HepG2 (cell line): ENCODE measurements at regions not wholly inside any gene's neighbourhood (a gene's known extent, or its start where the extent isn't known, plus 50 kb on each side); places are given as distances from the start of the nearest gene placed in this dataset.

Source experiments
- ATAC-seq: fragments of 200-7000 bp; cut with Tn5 transposase; 3 replicates; pipeline ENCODE4 v1.9.1; 2020; ENCODE audit warnings: mild to moderate bottlenecking, moderate library complexity
- BruUV-seq: library from RNA; stranded (reverse); fragments of 400-500 nt; replicated peaks from 2 replicates; lab custom pipeline; 2021; lab: Mats Ljungman, UMichigan
- CTCF ChIA-PET: fragments of 300-600 bp; formaldehyde crosslinking; extraction: SDS; loops from one replicate; lab custom pipeline; 2021; ENCODE audit warnings: low total read pairs, inconsistent platforms, low intra/inter-chr PET ratio; lab: Yijun Ruan, JAX
- POLR2A ChIA-PET: fragments of 350-600 bp; sonication (Branson Sonifier 250); formaldehyde crosslinking; loops from one replicate; lab custom pipeline; 2020; ENCODE audit warnings: antibody characterized with exemption, inconsistent platforms; lab: Yijun Ruan, JAX
- DNase-seq: peaks from one replicate; pipeline ENCODE4 v3.0.0-alpha.2; 2015; ENCODE audit warnings: low spot score
- FAIRE-seq: peaks from 3 replicates; lab custom pipeline; 2011; peaks lifted over from hg19 to GRCh38; lab: Jason Lieb, UNC
- H2AFZ ChIP-seq: one replicate; pipeline ENCODE4 v1.6.1; 2011; ENCODE audit warnings: low read length, inconsistent platforms
- H3K27ac ChIP-seq: fragments of 300-600 bp; 3 replicates; pipeline ENCODE4 v1.8.0; 2011; ENCODE audit warnings: mixed run types, mild to moderate bottlenecking, mixed read lengths, low read length, inconsistent platforms; ENCODE audit not compliant: insufficient read depth; ENCODE audit errors: extremely low read length
- H3K27me3 ChIP-seq, 2 experiments: fragments of 200-600 bp in 1 of 2; 2 replicates in 1 of 2; 3 replicates in 1 of 2; pipeline versions ENCODE4 v1.6.0 to v1.8.0; 2011; ENCODE audit warnings: low read length in 2 of 2, mild to moderate bottlenecking in 2 of 2, moderate library complexity in 2 of 2, inconsistent platforms in 1 of 2; ENCODE audit not compliant: insufficient read depth in 2 of 2, control insufficient read depth in 1 of 2
- H3K36me3 ChIP-seq, 2 experiments: fragments of 200-600 bp in 1 of 2; replicated peaks in 1 of 2; 2 replicates in 1 of 2; 3 replicates in 1 of 2; pipeline versions ENCODE4 v1.5.1 to v1.8.0; 2011; ENCODE audit warnings: low read length in 2 of 2, inconsistent platforms in 1 of 2; ENCODE audit not compliant: insufficient read depth in 2 of 2, control insufficient read depth in 1 of 2
- H3K4me1 ChIP-seq: 2 replicates; pipeline ENCODE4 v1.5.1; 2012; ENCODE audit warnings: low read length, inconsistent platforms; ENCODE audit not compliant: insufficient read depth
- H3K4me2 ChIP-seq: 2 replicates; pipeline ENCODE4 v1.6.0; 2011; ENCODE audit warnings: low read depth, low read length, inconsistent platforms
- H3K4me3 ChIP-seq, 3 experiments: fragments of 200-600 bp in 1 of 3; sonication (generic), shearing (Covaris generic) in 1 of 3; replicated peaks in 1 of 3; 2 replicates each; pipeline ENCODE4 v1.5.1; 2011 to 2016; ENCODE audit warnings: low read length in 3 of 3, inconsistent platforms in 2 of 3, low read depth in 2 of 3, mild to moderate bottlenecking in 2 of 3, control low read depth in 1 of 3, mixed read lengths in 1 of 3; ENCODE audit not compliant: insufficient read depth in 1 of 3
- H3K79me2 ChIP-seq: one replicate; pipeline ENCODE4 v1.6.1; 2011; ENCODE audit warnings: low read length, inconsistent platforms; ENCODE audit not compliant: insufficient read depth
- H3K9ac ChIP-seq: 2 replicates; pipeline ENCODE4 v1.6.0; 2011; ENCODE audit warnings: mild to moderate bottlenecking, low read depth, low read length, inconsistent platforms; ENCODE audit not compliant: insufficient read depth
- H3K9me3 ChIP-seq: 2 replicates; pipeline ENCODE4 v1.5.1; 2012; ENCODE audit warnings: mild to moderate bottlenecking, low read length
- H4K20me1 ChIP-seq: 2 replicates; pipeline ENCODE4 v1.6.0; 2011; ENCODE audit warnings: inconsistent platforms, mild to moderate bottlenecking, low read length, moderate library complexity; ENCODE audit not compliant: insufficient read depth
- CBFB ChIP-seq: sonication (generic); formaldehyde crosslinking; IDR thresholded peaks from 2 replicates; pipeline ENCODE4 v1.4.0; 2020; ENCODE audit warnings: missing genetic modification reagents
- CREB1 ChIP-seq, 2 experiments: fragments of 450-650 bp in 1 of 2; IDR thresholded peaks; 2 replicates each; pipeline ENCODE4 v1.6.1; 2016 to 2017; ENCODE audit warnings: control low read depth in 1 of 2, mild to moderate bottlenecking in 1 of 2, missing compliant biosample characterization in 1 of 2, missing genetic modification characterization in 1 of 2
- ESRRA ChIP-seq: sonication (generic); formaldehyde crosslinking; IDR thresholded peaks from 2 replicates; pipeline ENCODE4 v1.5.1; 2020; ENCODE audit warnings: mild to moderate bottlenecking, low read depth, missing genetic modification reagents
- FOSL2 ChIP-seq: sonication (generic); formaldehyde crosslinking; IDR thresholded peaks from 2 replicates; pipeline ENCODE4 v1.4.0; 2020; ENCODE audit warnings: missing genetic modification reagents
- IRX3 ChIP-seq: sonication (generic); formaldehyde crosslinking; IDR thresholded peaks from 2 replicates; pipeline ENCODE4 v1.8.1; 2023; ENCODE audit warnings: mild to moderate bottlenecking, low read depth, missing genetic modification reagents, borderline replicate concordance
- POGZ ChIP-seq: sonication (generic); formaldehyde crosslinking; IDR thresholded peaks from 2 replicates; pipeline ENCODE4 v1.4.0; 2020; ENCODE audit warnings: mild to moderate bottlenecking, missing genetic modification reagents
- RAD21 ChIP-seq: fragments of 450-650 bp; formaldehyde crosslinking; IDR thresholded peaks from 2 replicates; pipeline ENCODE4 v1.5.0; 2020; ENCODE audit warnings: mild to moderate bottlenecking
- SP2 ChIP-seq: sonication (generic); formaldehyde crosslinking; IDR thresholded peaks from 2 replicates; pipeline ENCODE4 v1.5.1; 2020; ENCODE audit warnings: mild to moderate bottlenecking, missing genetic modification reagents
- ZC3H13 ChIP-seq: sonication (generic); formaldehyde crosslinking; IDR thresholded peaks from 2 replicates; pipeline ENCODE4 v1.8.1; 2023; ENCODE audit warnings: mild to moderate bottlenecking, missing genetic modification reagents, moderate library complexity
- ZNF781 ChIP-seq: sonication (generic); formaldehyde crosslinking; IDR thresholded peaks from 2 replicates; pipeline ENCODE4 v1.5.1; 2020; ENCODE audit warnings: borderline replicate concordance, mild to moderate bottlenecking, missing genetic modification reagents; ENCODE audit errors: not compliant biosample characterization
- WGBS: methylation state at CpG from one replicate; pipeline ENCODE4 v1.1.6; 2017; ENCODE audit warnings: low lambda C conversion rate; 5-methylcytosine and 5-hydroxymethylcytosine counted together
- in situ Hi-C: cut with HindIII; loops from 2 replicates; pipeline ENCODE4 v1.10.0; 2017; ENCODE audit warnings: low pct_unique_long_range_greater_than_20kb; ENCODE audit not compliant: extremely low pct_ligation_motif_present
- intact Hi-C: fragments of 100-400 bp; cut with micrococcal nuclease; formaldehyde crosslinking; loops from one replicate; pipeline ENCODE4 v1.10.0; 2022; ENCODE audit not compliant: unreplicated experiment
- TF ChIP-seq, protein P1 (sequence below): IDR thresholded peaks from 2 replicates; pipeline ENCODE4 v1.6.1; 2016; ENCODE audit warnings: low read depth
- TF ChIP-seq, protein P2 (sequence below): sonication (generic); formaldehyde crosslinking; IDR thresholded peaks from 2 replicates; pipeline ENCODE4 v1.5.0; 2020; ENCODE audit warnings: missing genetic modification reagents
- TF ChIP-seq, protein P3 (sequence below): sonication (generic); formaldehyde crosslinking; IDR thresholded peaks from 2 replicates; pipeline ENCODE4 v1.9.0; 2022; ENCODE audit warnings: low read depth, missing genetic modification reagents

DNA sequence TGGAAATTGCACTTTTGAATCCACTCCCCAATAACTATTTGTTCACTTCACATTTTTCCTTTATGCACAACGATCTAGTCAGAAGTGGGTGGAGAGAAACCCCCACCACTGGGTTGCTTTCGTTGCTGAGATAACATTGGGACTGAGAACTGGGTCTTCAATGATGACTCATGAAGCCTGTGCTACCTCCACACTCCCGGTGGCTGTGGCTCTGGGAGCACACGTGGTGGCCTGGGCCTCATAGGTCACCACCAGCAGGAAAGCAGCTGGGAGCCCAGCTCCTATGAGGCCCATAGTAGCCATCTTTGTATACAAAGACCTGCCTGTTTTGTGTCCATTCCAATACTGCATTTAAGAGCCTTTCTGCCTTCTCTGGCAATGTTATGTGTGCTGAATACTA, 178.0 kb upstream of the SASH1 start:
- in situ Hi-C loops (loop anchor here (5.0 to 25.0 kb wide), 3 partner anchors 657 to 1302 kb away; partner anchors contain the start of gene SAMD5), intact Hi-C loops (no loop called here)
- H3K27ac ChIP-seq: no peak overlapping the region
- no peak overlapping the region for H3K9ac ChIP-seq
- no peaks in the 10 kb centered on the region for H3K4me1 ChIP-seq
- no peak overlapping the region for H3K4me3 ChIP-seq
- WGBS: 14% methylated on average over 4 of the region's 4 CpGs
- no peaks in the 10 kb centered on the region for H3K9me3 ChIP-seq
- DNase-seq: no peak
- FAIRE-seq: no peak
- H3K27me3 ChIP-seq: no peaks in the 10 kb centered on the region
- no peaks in the 10 kb centered on the region for H3K79me2 ChIP-seq
- peak; percentile 57 for ATAC-seq
- BruUV-seq: no TSS peak
- CTCF ChIA-PET: interaction anchor here (1.6 kb wide), 1 partner anchor 20 kb away, joined by 5 read pairs; no protein-coding TSS in a partner anchor
- TF ChIP-seq FOSL2 (CRISPR knock-in tag) (peak; percentile 41; the same call in 1 of the 2 replicates), ZNF781 (CRISPR knock-in tag) (no peak)
- TF ChIP-seq, all 625 proteins: peak for 1
- POLR2A ChIA-PET: no interaction called here
- Histone ChIP-seq H4K20me1 (no peaks in the 10 kb centered on the region), H3K36me3 (no peaks in the 10 kb centered on the region), H3K4me2 (no peak overlapping the region), H2AFZ (no peak overlapping the region)

DNA sequence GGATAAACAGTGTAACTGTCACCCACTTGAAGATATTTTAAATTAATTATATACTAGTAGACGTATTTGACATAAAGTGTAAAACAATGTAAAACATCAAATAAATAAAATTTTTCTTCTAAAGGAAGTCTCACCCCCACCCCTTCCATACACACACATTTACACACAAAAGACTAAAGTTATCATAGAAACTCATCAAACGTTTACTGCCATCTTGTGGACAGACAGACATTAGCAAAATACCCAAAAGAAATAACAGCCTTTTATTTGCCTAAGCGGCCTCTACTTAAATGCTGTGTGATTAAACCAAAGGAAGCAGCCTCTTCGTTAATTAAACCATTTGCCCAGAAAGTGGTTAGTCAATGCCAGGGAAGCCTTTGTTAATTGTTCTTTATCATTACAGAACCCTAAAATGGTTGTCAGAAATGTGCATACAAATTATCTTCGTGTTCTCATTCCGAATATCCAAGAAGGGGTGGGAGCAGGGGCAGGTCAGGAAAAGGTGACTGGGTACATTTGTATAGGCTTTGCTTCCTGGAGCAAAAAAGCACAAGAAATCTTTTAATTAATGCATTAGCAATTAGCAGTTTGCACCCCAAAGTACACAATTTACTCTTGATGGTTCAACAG, 176.2 kb upstream of the SASH1 start:
- peak; percentile 86 for FAIRE-seq
- TF ChIP-seq POGZ (CRISPR knock-in tag) (no peak), CBFB (CRISPR knock-in tag) (no peak), CREB1 (IDR thresholded peaks at IDR 0.05) (no peak), CREB1 (CRISPR knock-in tag; IDR thresholded peaks at IDR 0.05) (peak; percentile 24; the same call in 1 of the 2 replicates), RAD21 (CRISPR knock-in tag) (peak; percentile 54; the same call in 1 of the 2 replicates), ESRRA (no peak), SP2 (CRISPR knock-in tag) (no peak), IRX3 (CRISPR knock-in tag) (no peak), ZC3H13 (CRISPR knock-in tag) (no peak)
- TF ChIP-seq, protein P1, sequence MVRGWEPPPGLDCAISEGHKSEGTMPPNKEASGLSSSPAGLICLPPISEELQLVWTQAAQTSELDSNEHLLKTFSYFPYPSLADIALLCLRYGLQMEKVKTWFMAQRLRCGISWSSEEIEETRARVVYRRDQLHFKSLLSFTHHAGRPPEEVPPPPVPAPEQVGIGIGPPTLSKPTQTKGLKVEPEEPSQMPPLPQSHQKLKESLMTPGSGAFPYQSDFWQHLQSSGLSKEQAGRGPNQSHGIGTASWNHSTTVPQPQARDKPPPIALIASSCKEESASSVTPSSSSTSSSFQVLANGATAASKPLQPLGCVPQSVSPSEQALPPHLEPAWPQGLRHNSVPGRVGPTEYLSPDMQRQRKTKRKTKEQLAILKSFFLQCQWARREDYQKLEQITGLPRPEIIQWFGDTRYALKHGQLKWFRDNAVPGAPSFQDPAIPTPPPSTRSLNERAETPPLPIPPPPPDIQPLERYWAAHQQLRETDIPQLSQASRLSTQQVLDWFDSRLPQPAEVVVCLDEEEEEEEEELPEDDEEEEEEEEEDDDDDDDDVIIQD (CRISPR knock-in tag): no peak
- TF ChIP-seq, protein P2, sequence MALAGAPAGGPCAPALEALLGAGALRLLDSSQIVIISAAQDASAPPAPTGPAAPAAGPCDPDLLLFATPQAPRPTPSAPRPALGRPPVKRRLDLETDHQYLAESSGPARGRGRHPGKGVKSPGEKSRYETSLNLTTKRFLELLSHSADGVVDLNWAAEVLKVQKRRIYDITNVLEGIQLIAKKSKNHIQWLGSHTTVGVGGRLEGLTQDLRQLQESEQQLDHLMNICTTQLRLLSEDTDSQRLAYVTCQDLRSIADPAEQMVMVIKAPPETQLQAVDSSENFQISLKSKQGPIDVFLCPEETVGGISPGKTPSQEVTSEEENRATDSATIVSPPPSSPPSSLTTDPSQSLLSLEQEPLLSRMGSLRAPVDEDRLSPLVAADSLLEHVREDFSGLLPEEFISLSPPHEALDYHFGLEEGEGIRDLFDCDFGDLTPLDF (CRISPR knock-in tag): no peak
- TF ChIP-seq, protein P3, sequence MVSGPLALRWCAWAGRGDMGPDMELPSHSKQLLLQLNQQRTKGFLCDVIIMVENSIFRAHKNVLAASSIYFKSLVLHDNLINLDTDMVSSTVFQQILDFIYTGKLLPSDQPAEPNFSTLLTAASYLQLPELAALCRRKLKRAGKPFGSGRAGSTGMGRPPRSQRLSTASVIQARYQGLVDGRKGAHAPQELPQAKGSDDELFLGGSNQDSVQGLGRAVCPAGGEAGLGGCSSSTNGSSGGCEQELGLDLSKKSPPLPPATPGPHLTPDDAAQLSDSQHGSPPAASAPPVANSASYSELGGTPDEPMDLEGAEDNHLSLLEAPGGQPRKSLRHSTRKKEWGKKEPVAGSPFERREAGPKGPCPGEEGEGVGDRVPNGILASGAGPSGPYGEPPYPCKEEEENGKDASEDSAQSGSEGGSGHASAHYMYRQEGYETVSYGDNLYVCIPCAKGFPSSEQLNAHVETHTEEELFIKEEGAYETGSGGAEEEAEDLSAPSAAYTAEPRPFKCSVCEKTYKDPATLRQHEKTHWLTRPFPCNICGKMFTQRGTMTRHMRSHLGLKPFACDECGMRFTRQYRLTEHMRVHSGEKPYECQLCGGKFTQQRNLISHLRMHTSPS (CRISPR knock-in tag): no peak

More for the DNA sequence above, 176.2 kb upstream of the SASH1 start:
- POLR2A ChIA-PET: no interaction called here
- Histone ChIP-seq H2AFZ (no peak overlapping the region), H3K4me1 (no peaks in the 10 kb centered on the region), H3K9ac (no peak overlapping the region), H3K79me2 (no peaks in the 10 kb centered on the region), H3K36me3 (no peaks in the 10 kb centered on the region), H3K27ac (no peak overlapping the region), H3K9me3 (no peaks in the 10 kb centered on the region), H4K20me1 (no peaks in the 10 kb centered on the region), H3K4me3 (no peak overlapping the region), H3K27me3 (no peaks in the 10 kb centered on the region), H3K4me2 (no peak overlapping the region)
- DNase-seq (peak; percentile 59), ATAC-seq (peak; percentile 67)
- no TSS peak for BruUV-seq
- intact Hi-C loops (loop anchor here (1.0 to 2.0 kb wide), 4 partner anchors 21 to 1310 kb away; no protein-coding TSS in a partner anchor), in situ Hi-C loops (loop anchor here (5.0 to 25.0 kb wide), 3 partner anchors 659 to 1304 kb away; partner anchors contain the start of gene SAMD5)
- WGBS: 32% methylated on average over 6 of the region's 6 CpGs
- CTCF ChIA-PET: interaction anchor here (0.9 to 1.6 kb wide), 3 partner anchors 22 to 660 kb away, joined by 3 to 24 read pairs (median 5); no protein-coding TSS in a partner anchor
